IPS-15b (cell line): ENCODE measurements at regions not wholly inside any gene's neighbourhood (a gene's known extent, or its start where the extent isn't known, plus 50 kb on each side); places are given as distances from the start of the nearest gene placed in this dataset.
"Not testable (repeated sequence)": the region's sequence is repeated elsewhere in the genome, so short reads cannot be mapped to it uniquely, and the experiment has no call there.

Experiments used
- H3K27me3 ChIP-seq: one replicate; pipeline ENCODE4 v1.6.1; 2013; ENCODE audit warnings: low read length; ENCODE audit not compliant: control insufficient read depth, insufficient read depth
- H3K36me3 ChIP-seq: one replicate; pipeline ENCODE4 v1.6.1; 2013; ENCODE audit warnings: low read length; ENCODE audit not compliant: control insufficient read depth, insufficient read depth
- H3K4me1 ChIP-seq: one replicate; pipeline ENCODE4 v1.6.1; 2013; ENCODE audit warnings: mild to moderate bottlenecking, low read length; ENCODE audit not compliant: control insufficient read depth, insufficient read depth
- H3K4me3 ChIP-seq: one replicate; pipeline ENCODE4 v1.5.1; 2013; ENCODE audit warnings: low read depth, low read length
- H3K9ac ChIP-seq: one replicate; pipeline ENCODE4 v1.6.1; 2013; ENCODE audit warnings: low read depth, mild to moderate bottlenecking, low read length
- H3K9me3 ChIP-seq: one replicate; pipeline ENCODE4 v1.6.1; 2013; ENCODE audit warnings: mild to moderate bottlenecking, low read length; ENCODE audit not compliant: control insufficient read depth, insufficient read depth

GRCh38 chr5:99060306-99061261, 131.8 kb upstream of the CHD1 start:
- H3K9me3 ChIP-seq: no peaks in the 10 kb centered on the region
- H3K36me3 ChIP-seq: no peaks in the 10 kb centered on the region
- no peak overlapping the region for H3K9ac ChIP-seq
- H3K4me3 ChIP-seq: no peak overlapping the region
- H3K27me3 ChIP-seq: no peaks in the 10 kb centered on the region
- no peaks in the 10 kb centered on the region for H3K4me1 ChIP-seq

DNA sequence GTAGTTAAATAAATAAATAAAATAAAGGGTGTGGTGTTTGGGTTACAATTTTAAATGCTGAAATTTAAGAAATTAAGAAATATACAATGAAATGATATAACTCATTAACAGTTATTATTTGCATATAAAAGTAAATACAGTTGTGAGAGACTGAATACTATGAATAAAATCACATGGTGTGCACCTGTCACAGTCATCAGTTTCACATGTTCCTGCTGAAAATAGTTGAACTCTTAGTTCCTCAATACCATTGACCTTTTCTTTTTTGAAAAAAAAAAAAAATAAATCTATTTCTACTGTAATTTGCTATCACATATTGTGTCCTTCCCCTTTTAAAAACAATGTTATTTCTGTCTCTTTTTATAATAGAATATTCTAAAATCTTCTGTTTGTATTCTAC, 130.9 kb upstream of the CHD1 start:
- no peaks in the 10 kb centered on the region for H3K4me1 ChIP-seq
- H3K9ac ChIP-seq: no peak overlapping the region
- no peaks in the 10 kb centered on the region for H3K9me3 ChIP-seq
- no peak overlapping the region for H3K4me3 ChIP-seq
- no peaks in the 10 kb centered on the region for H3K27me3 ChIP-seq
- H3K36me3 ChIP-seq: no peaks in the 10 kb centered on the region

DNA sequence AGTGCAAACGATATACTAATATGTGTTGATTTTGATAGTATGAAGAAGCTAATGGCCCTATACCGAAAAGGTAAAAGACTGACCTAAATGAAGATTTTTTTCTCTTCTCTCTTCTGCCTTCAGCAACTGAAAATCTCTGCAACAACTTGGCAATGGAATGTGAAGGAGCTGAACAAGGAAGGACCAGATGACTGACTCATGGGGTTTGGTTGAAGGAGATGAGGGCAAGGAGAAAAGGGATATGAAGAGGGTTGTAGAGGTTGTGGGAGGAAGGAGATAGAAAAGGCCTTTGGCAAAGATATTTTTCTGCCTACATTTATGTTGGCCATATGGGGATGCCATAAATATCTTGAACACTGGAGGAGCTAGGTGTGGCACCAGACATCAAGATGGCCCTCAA, 129.7 kb upstream of the CHD1 start:
- Histone ChIP-seq H3K4me3 (no peak overlapping the region), H3K4me1 (no peaks in the 10 kb centered on the region), H3K27me3 (no peaks in the 10 kb centered on the region), H3K36me3 (no peaks in the 10 kb centered on the region), H3K9ac (no peak overlapping the region), H3K9me3 (no peaks in the 10 kb centered on the region)

DNA sequence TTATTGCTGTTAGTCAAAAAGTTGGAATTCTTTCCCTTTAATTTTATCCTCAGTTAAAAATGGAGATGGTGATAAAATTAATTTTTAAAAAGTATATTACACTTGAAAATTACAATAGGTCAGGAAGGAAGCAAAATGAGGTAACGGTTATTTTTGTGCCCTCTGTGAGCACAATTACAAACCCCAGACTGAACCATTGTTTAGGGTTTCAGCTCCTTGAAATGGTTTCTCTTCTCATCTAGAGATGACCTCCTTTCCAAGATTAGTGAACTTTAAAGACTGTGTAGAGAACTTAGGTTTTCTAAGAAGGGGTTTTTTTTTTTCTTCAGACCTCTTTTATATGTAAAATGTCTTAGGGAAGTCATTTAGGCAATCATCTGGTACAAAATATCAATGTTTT, 126.2 kb upstream of the CHD1 start:
- Histone ChIP-seq H3K36me3 (no peaks in the 10 kb centered on the region), H3K4me3 (no peak overlapping the region), H3K4me1 (no peaks in the 10 kb centered on the region), H3K9me3 (no peaks in the 10 kb centered on the region), H3K9ac (no peak overlapping the region), H3K27me3 (no peaks in the 10 kb centered on the region)

- H3K9ac ChIP-seq: no peak overlapping the region
- no peaks in the 10 kb centered on the region for H3K9me3 ChIP-seq
- H3K4me3 ChIP-seq: no peak overlapping the region
- no peaks in the 10 kb centered on the region for H3K36me3 ChIP-seq
- H3K27me3 ChIP-seq: no peaks in the 10 kb centered on the region
- no peaks in the 10 kb centered on the region for H3K4me1 ChIP-seq
These were observed 117.1 kb upstream of the CHD1 start for GRCh38 chr5:99045871-99046270.

DNA sequence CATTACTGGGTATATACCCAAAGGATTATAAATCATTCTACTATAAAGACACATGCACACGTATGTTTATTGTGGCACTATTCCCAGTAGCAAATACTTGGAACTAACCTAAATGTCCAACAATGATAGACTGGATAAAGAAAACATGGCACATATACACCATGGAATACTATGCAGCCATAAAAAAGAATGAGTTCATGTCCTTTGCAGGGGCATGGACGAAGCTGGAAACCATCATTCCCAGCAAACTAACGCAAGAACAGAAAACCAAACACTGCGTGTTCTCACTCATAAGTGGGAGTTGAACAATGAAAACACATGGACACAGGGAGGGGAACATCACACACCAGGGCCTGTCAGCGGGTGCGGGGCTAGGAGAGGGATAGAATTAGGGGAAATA, 114.5 kb upstream of the CHD1 start:
- not testable (repeated sequence) for H3K4me1 ChIP-seq, H3K4me3 ChIP-seq, H3K9ac ChIP-seq, H3K36me3 ChIP-seq, H3K27me3 ChIP-seq, H3K9me3 ChIP-seq

GRCh38 chr5:99037668-99038067, 108.9 kb upstream of the CHD1 start:
- Histone ChIP-seq H3K27me3 (no peaks in the 10 kb centered on the region), H3K4me3 (no peak overlapping the region), H3K9ac (no peak overlapping the region), H3K36me3 (no peaks in the 10 kb centered on the region), H3K4me1 (peaks cover 5% of the 10 kb centered on the region), H3K9me3 (no peaks in the 10 kb centered on the region)

DNA sequence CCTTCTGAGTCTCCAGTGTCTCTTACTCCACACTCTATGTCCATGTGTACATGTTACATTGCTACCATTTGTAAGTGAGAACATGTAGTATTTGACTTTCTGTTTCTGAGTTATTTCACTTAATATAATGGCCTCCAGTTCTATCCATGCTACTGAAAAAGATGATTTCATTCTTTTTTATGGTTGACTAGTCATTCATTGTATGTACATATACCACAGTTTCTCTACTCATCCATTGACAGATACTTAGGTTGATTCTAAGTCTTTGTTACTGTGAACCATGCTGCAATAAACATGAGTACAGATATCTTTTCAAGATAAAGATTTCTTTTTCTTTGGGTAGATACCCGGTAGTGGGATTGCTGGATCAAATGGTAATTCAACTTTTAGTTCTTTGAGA, 107.1 kb upstream of the CHD1 start:
- no peaks in the 10 kb centered on the region for H3K27me3 ChIP-seq
- no peak overlapping the region for H3K4me3 ChIP-seq
- no peaks in the 10 kb centered on the region for H3K9me3 ChIP-seq
- peaks cover 5% of the 10 kb centered on the region for H3K4me1 ChIP-seq
- H3K36me3 ChIP-seq: no peaks in the 10 kb centered on the region
- no peak overlapping the region for H3K9ac ChIP-seq

DNA sequence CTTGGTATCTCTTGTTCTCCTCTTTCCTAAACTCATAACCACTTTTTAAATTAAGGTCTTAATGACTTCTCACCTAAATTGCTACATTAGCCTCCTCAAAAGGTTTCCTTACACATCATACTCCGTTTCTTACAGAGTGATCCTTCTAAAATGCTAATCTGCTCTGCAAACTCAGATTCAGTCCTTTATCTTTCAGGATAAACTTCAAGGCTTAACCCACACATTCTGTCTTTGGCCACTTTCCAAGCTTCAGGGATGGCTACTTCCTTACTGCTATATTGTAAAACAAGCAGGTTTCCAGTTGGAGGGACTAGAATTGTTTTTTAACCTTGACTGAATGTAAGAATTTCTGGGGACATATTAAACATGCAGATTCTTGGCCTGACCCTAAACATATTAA, 105.5 kb upstream of the CHD1 start:
- no peaks in the 10 kb centered on the region for H3K9me3 ChIP-seq

GRCh38 chr5:99033014-99033900, 104.5 kb upstream of the CHD1 start:
- Histone ChIP-seq H3K4me1 (peaks cover 5% of the 10 kb centered on the region), H3K4me3 (no peak overlapping the region)

More for the DNA sequence above, 105.5 kb upstream of the CHD1 start:
- Histone ChIP-seq H3K9ac (no peak overlapping the region), H3K4me3 (no peak overlapping the region), H3K36me3 (no peaks in the 10 kb centered on the region), H3K27me3 (no peaks in the 10 kb centered on the region), H3K4me1 (peaks cover 5% of the 10 kb centered on the region)

DNA sequence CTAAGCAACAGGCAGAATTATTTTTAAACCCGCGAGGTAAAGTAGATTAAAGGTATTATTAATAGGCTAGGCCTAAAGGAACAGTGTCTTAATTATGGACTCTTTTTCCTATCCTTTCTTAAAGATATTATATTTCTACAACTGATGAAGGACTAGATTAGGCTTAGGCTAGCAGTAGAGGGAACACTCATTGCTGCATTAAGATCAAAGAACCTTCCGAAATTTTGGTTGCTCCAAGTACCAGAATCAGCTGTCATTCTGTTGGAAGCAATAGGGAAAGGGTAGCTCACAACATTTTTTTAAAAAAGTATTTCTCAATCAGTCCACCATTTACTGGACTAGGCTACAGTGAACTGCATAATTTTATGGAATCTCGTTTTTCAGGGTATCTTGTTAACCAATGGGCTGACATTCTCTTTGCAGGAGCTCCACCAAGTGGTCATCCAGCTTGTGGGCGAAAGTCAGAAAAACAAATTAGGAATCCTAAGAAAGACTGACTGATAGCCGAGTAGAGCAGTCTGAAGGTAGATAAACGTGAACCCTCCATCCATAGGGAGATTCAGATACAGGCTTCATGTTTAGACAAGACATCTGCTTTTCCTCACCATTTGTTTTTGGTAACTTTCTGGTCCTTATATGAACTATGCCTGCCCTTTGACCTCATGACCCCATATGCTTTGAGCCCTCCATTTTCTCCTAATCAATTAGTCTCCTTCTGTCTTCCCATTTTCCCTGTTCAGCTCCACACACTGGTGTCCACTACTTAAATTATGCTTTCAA, 103.6 kb upstream of the CHD1 start:
- Histone ChIP-seq H3K4me3 (no peak overlapping the region), H3K4me1 (peaks cover 2% of the 10 kb centered on the region), H3K36me3 (no peaks in the 10 kb centered on the region), H3K9me3 (no peaks in the 10 kb centered on the region), H3K27me3 (no peaks in the 10 kb centered on the region), H3K9ac (no peak overlapping the region)

More at GRCh38 chr5:99033014-99033900, 104.5 kb upstream of the CHD1 start:
- Histone ChIP-seq H3K36me3 (no peaks in the 10 kb centered on the region), H3K27me3 (no peaks in the 10 kb centered on the region), H3K9me3 (no peaks in the 10 kb centered on the region), H3K9ac (no peak overlapping the region)
